GM23248 (cell line): ENCODE measurements at regions not wholly inside any gene's neighbourhood (a gene's known extent, or its start where the extent isn't known, plus 50 kb on each side); places are given as distances from the start of the nearest gene placed in this dataset.

Experiments used
- DNase-seq: peaks from one replicate; pipeline ENCODE4 v3.0.0-alpha.2; 2015
- H2AFZ ChIP-seq: fragments of 200-600 bp; sonication (generic); 2 replicates; pipeline ENCODE4 v1.6.1; 2016; ENCODE audit warnings: antibody characterized with exemption
- H3F3A ChIP-seq: fragments of 200-600 bp; sonication (generic); 2 replicates; pipeline ENCODE4 v1.6.1; 2016; ENCODE audit warnings: mild to moderate bottlenecking, antibody characterized with exemption, mixed run types; ENCODE audit not compliant: insufficient read depth
- H3K27ac ChIP-seq: fragments of 200-600 bp; sonication (generic); 2 replicates; pipeline ENCODE4 v1.5.1; 2016; ENCODE audit warnings: mild to moderate bottlenecking
- H3K27me3 ChIP-seq: fragments of 200-600 bp; sonication (generic); replicated peaks from 2 replicates; pipeline ENCODE4 v1.6.1; 2016; ENCODE audit warnings: mild to moderate bottlenecking; ENCODE audit not compliant: insufficient read depth
- H3K36me3 ChIP-seq: fragments of 200-600 bp; sonication (generic); 2 replicates; pipeline ENCODE4 v1.6.1; 2016; ENCODE audit warnings: low read depth, mild to moderate bottlenecking
- H3K4me1 ChIP-seq: fragments of 200-600 bp; sonication (generic); 2 replicates; pipeline ENCODE4 v1.6.1; 2016; ENCODE audit warnings: mild to moderate bottlenecking; ENCODE audit not compliant: insufficient read depth
- H3K4me2 ChIP-seq: fragments of 200-600 bp; sonication (generic); one replicate; pipeline ENCODE4 v1.6.1; 2016; ENCODE audit warnings: mild to moderate bottlenecking; ENCODE audit not compliant: unreplicated experiment
- H3K4me3 ChIP-seq: fragments of 200-600 bp; sonication (generic); 2 replicates; pipeline ENCODE4 v1.5.1; 2016; ENCODE audit warnings: mild to moderate bottlenecking
- H3K79me2 ChIP-seq: fragments of 200-600 bp; sonication (generic); 2 replicates; pipeline ENCODE4 v1.6.1; 2016; ENCODE audit warnings: mild to moderate bottlenecking; ENCODE audit not compliant: insufficient read depth
- H3K9ac ChIP-seq: fragments of 200-600 bp; sonication (generic); 2 replicates; pipeline ENCODE4 v1.6.1; 2016; ENCODE audit warnings: mild to moderate bottlenecking
- H3K9me2 ChIP-seq: fragments of 200-600 bp; sonication (generic); 2 replicates; pipeline ENCODE4 v1.6.1; 2016; ENCODE audit warnings: mixed run types, mild to moderate bottlenecking, moderate library complexity; ENCODE audit not compliant: insufficient read depth
- H3K9me3 ChIP-seq: fragments of 200-600 bp; sonication (generic); one replicate; pipeline ENCODE4 v1.6.1; 2017; ENCODE audit warnings: low read depth
- H4K20me1 ChIP-seq: fragments of 200-600 bp; sonication (generic); 2 replicates; pipeline ENCODE4 v1.6.0; 2016; ENCODE audit not compliant: insufficient read depth
- EZH2 ChIP-seq: fragments of 200-600 bp; sonication (generic); IDR thresholded peaks from 2 replicates; pipeline ENCODE4 v1.6.1; 2018; ENCODE audit warnings: antibody characterized with exemption, mild to moderate bottlenecking; ENCODE audit not compliant: insufficient read depth, poor library complexity, severe bottlenecking
- EZH2phosphoT487 ChIP-seq: fragments of 200-600 bp; sonication (generic); IDR thresholded peaks from 2 replicates; pipeline ENCODE4 v1.6.1; 2018; ENCODE audit warnings: antibody characterized with exemption, moderate library complexity, mild to moderate bottlenecking, low read depth; ENCODE audit not compliant: insufficient read depth
- WGBS, 2 experiments: methylation state at CpG; one replicate each; pipeline ENCODE4 v1.1.6; 2015 to 2017; ENCODE audit warnings: low lambda C conversion rate in 2 of 2, low coverage in 1 of 2; ENCODE audit errors: missing lambda C conversion rate in 2 of 2; 5-methylcytosine and 5-hydroxymethylcytosine counted together
- in situ Hi-C: fragments of 300-500 bp; cut with MboI; formaldehyde crosslinking; loops from 2 replicates; pipeline ENCODE4 v1.15.0; 2020

- Histone ChIP-seq H3K9ac (no peak overlapping the region), H2AFZ (no peak overlapping the region), H3K36me3 (no peaks in the 10 kb centered on the region), H3K9me3 (no peaks in the 10 kb centered on the region), H3K27me3 (no peaks in the 10 kb centered on the region), H3K9me2 (0 out of 2 replicates have a peak, but pooled peaks cover 4% of the 10 kb centered on the region), H3K79me2 (no peaks in the 10 kb centered on the region), H3K4me2 (no peak overlapping the region), H3K27ac (no peak overlapping the region), H4K20me1 (no peaks in the 10 kb centered on the region; the same call in 1 of the 2 replicates), H3F3A (0 out of 2 replicates have a peak, but pooled peaks cover 7% of the 10 kb centered on the region), H3K4me1 (peaks cover 17% of the 10 kb centered on the region), H3K4me3 (no peak overlapping the region)
- in situ Hi-C loops: no loop called here
- no peak for DNase-seq
- no peak for TF ChIP-seq EZH2phosphoT487
- TF ChIP-seq EZH2: no peak
Measured at GRCh38 chr2:133653056-133653455, 84.8 kb upstream of the NCKAP5 start.

GRCh38 chr2:133654949-133655348 is 86.7 kb upstream of the NCKAP5 start:
- H3K27ac ChIP-seq: no peak overlapping the region
- no peak overlapping the region for H2AFZ ChIP-seq
- H3K36me3 ChIP-seq: no peaks in the 10 kb centered on the region
- no peak for DNase-seq
- no peak overlapping the region for H3K4me3 ChIP-seq
- no peak overlapping the region for H3K9ac ChIP-seq
- TF ChIP-seq EZH2phosphoT487 (no peak), EZH2 (no peak)
- no peaks in the 10 kb centered on the region for H3K9me2 ChIP-seq
- in situ Hi-C loops: no loop called here
- no peaks in the 10 kb centered on the region for H3K9me3 ChIP-seq
- peaks cover 17% of the 10 kb centered on the region for H3K4me1 ChIP-seq
- no peaks in the 10 kb centered on the region for H3K79me2 ChIP-seq
- H3K4me2 ChIP-seq: no peak overlapping the region
- H3F3A ChIP-seq: 0 out of 2 replicates have a peak, but pooled peaks cover 7% of the 10 kb centered on the region
- no peaks in the 10 kb centered on the region for H3K27me3 ChIP-seq
- no peaks in the 10 kb centered on the region for H4K20me1 ChIP-seq

- Histone ChIP-seq H3F3A (0 out of 2 replicates have a peak, but pooled peaks cover 7% of the 10 kb centered on the region), H4K20me1 (no peaks in the 10 kb centered on the region), H3K79me2 (no peaks in the 10 kb centered on the region), H2AFZ (no peak overlapping the region), H3K27ac (no peak overlapping the region), H3K4me1 (peaks cover 17% of the 10 kb centered on the region), H3K4me3 (no peak overlapping the region), H3K9ac (no peak overlapping the region), H3K9me2 (no peaks in the 10 kb centered on the region), H3K9me3 (no peaks in the 10 kb centered on the region), H3K36me3 (no peaks in the 10 kb centered on the region), H3K27me3 (no peaks in the 10 kb centered on the region), H3K4me2 (no peak overlapping the region)
- DNase-seq: peak; percentile 34
- in situ Hi-C loops: no loop called here
- TF ChIP-seq EZH2: no peak
- TF ChIP-seq EZH2phosphoT487: no peak
- 7 to 13% methylated on average over 1 of the region's 1 CpG for WGBS, 2 experiments
Measured at GRCh38 chr2:133655610-133656009, 87.3 kb upstream of the NCKAP5 start.

GRCh38 chr2:133657591-133657990 is 89.3 kb upstream of the NCKAP5 start:
- H3K27ac ChIP-seq: no peak overlapping the region
- H3K4me1 ChIP-seq: peaks cover 6% of the 10 kb centered on the region
- H4K20me1 ChIP-seq: no peaks in the 10 kb centered on the region
- H3K9me3 ChIP-seq: no peaks in the 10 kb centered on the region
- TF ChIP-seq EZH2phosphoT487 (no peak), EZH2 (no peak)
- no peaks in the 10 kb centered on the region for H3K36me3 ChIP-seq
- H3K9ac ChIP-seq: no peak overlapping the region
- WGBS, 2 experiments: 95 to 97% methylated on average over 6 of the region's 6 CpGs
- no peak for DNase-seq
- H3K4me3 ChIP-seq: no peak overlapping the region
- in situ Hi-C loops: no loop called here
- H3K9me2 ChIP-seq: no peaks in the 10 kb centered on the region
- no peaks in the 10 kb centered on the region for H3F3A ChIP-seq
- H3K27me3 ChIP-seq: no peaks in the 10 kb centered on the region
- H3K79me2 ChIP-seq: no peaks in the 10 kb centered on the region
- no peak overlapping the region for H2AFZ ChIP-seq
- H3K4me2 ChIP-seq: no peak overlapping the region

- no peaks in the 10 kb centered on the region for H3K9me3 ChIP-seq
- no peak for DNase-seq
- no peak overlapping the region for H3K4me3 ChIP-seq
- H3K27ac ChIP-seq: no peak overlapping the region
- no peaks in the 10 kb centered on the region for H3K79me2 ChIP-seq
- no peak for TF ChIP-seq EZH2
- no peak for TF ChIP-seq EZH2phosphoT487
- H3K4me2 ChIP-seq: no peak overlapping the region
- WGBS, 2 experiments: 83 to 84% methylated on average over 11 of the region's 11 CpGs
- H3K9me2 ChIP-seq: no peaks in the 10 kb centered on the region
- H3K9ac ChIP-seq: no peak overlapping the region
- H3F3A ChIP-seq: no peaks in the 10 kb centered on the region
- no peaks in the 10 kb centered on the region for H3K4me1 ChIP-seq
- H3K36me3 ChIP-seq: no peaks in the 10 kb centered on the region
- H2AFZ ChIP-seq: no peak overlapping the region
- H4K20me1 ChIP-seq: no peaks in the 10 kb centered on the region
- H3K27me3 ChIP-seq: no peaks in the 10 kb centered on the region
- in situ Hi-C loops: no loop called here
Measured at GRCh38 chr2:133658020-133658903, 90.0 kb upstream of the NCKAP5 start.
